DOHH2 (cell line): ENCODE measurements at regions not wholly inside any gene's neighbourhood (a gene's known extent, or its start where the extent isn't known, plus 50 kb on each side); places are given as distances from the start of the nearest gene placed in this dataset.

Experiments
- EZH2phosphoT487 ChIP-seq: fragments of 200-600 bp; sonication (generic); IDR thresholded peaks from 2 replicates; pipeline ENCODE4 v1.6.1; 2017; ENCODE audit warnings: borderline replicate concordance, mild to moderate bottlenecking, antibody characterized with exemption, low read length, moderate library complexity, mixed read lengths
- TF ChIP-seq, protein P1 (sequence below): fragments of 200-600 bp; sonication (generic); IDR thresholded peaks from one replicate; pipeline ENCODE4 v1.5.1; 2014; ENCODE audit warnings: antibody characterized with exemption, mild to moderate bottlenecking, low read depth, low read length; ENCODE audit not compliant: poor library complexity, severe bottlenecking

DNA sequence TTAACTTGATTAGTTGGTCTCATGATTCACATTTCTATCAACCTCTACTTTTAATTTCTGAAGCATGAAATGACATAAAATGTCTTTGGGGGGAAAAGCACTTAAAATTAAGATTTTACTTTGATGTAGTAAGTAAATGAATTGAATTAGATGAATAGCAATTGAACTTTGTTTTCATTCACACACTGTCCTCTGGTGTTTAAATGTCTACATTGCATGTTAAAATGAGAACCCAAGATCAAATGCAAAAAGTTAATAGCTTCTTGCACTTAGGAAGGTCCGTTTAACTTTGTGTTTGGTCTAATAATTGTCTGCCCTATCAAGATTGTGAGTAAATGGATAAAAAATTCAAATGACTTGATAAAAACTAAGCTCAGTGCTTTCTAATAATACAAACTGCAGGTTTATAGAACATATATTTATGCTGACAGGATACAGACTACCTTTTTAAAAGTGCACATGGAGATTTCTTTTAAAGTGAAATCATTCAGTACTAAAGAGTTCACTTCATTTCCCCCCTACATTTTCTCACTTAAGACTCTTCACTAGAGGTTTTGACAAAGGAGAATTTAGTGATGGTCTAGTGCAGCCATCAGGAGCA lies 156.2 kb upstream of the NABP1 start:
- TF ChIP-seq, protein P1, sequence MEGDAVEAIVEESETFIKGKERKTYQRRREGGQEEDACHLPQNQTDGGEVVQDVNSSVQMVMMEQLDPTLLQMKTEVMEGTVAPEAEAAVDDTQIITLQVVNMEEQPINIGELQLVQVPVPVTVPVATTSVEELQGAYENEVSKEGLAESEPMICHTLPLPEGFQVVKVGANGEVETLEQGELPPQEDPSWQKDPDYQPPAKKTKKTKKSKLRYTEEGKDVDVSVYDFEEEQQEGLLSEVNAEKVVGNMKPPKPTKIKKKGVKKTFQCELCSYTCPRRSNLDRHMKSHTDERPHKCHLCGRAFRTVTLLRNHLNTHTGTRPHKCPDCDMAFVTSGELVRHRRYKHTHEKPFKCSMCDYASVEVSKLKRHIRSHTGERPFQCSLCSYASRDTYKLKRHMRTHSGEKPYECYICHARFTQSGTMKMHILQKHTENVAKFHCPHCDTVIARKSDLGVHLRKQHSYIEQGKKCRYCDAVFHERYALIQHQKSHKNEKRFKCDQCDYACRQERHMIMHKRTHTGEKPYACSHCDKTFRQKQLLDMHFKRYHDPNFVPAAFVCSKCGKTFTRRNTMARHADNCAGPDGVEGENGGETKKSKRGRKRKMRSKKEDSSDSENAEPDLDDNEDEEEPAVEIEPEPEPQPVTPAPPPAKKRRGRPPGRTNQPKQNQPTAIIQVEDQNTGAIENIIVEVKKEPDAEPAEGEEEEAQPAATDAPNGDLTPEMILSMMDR: peak; percentile 61
- TF ChIP-seq EZH2phosphoT487: no peak
